ENCODE measurements at regions not wholly inside any gene's neighbourhood (a gene's known extent, or its start where the extent isn't known, plus 50 kb on each side); places are given as distances from the start of the nearest gene placed in this dataset.

- Histone ChIP-seq H3K9me3 (ENCODE audit: control extremely low read depth in 1 of 5, control insufficient read depth in 4 of 5, insufficient read depth in 2 of 5, low read depth in 1 of 5, low read length in 4 of 5) (no peaks in the 10 kb centered on the region), H3K27ac (ENCODE audit: insufficient read depth in 1 of 2, low read depth in 1 of 2, low read length in 2 of 2, poor library complexity in 1 of 2, severe bottlenecking in 2 of 2) (no peak overlapping the region), H3K27me3 (replicated peaks in 2 of 5; ENCODE audit: control insufficient read depth in 4 of 5, insufficient read depth in 5 of 5, low read length in 4 of 5) (no peaks in the 10 kb centered on the region), H3K4me3 (ENCODE audit: control insufficient read depth in 1 of 7, extremely low read depth in 1 of 7, insufficient read depth in 4 of 7, low read depth in 2 of 7, low read length in 6 of 7) (peak overlapping the region in 5 of 7 experiments; percentile 11 to 64 (median 52)), H3K36me3 (ENCODE audit: control insufficient read depth in 4 of 4, insufficient read depth in 4 of 4, low read length in 3 of 4) (no peaks in the 10 kb centered on the region), H3K4me1 (ENCODE audit: control extremely low read depth in 1 of 4, control insufficient read depth in 4 of 4, insufficient read depth in 4 of 4, low read length in 3 of 4) (peaks cover 9 to 21% (median 14%) of the 10 kb centered on the region in 4 experiments)
- CTCF ChIA-PET = interaction anchor here (1.1 to 3.5 kb wide), 4 partner anchors 12 to 24 kb away, joined by 3 to 22 read pairs (median 3); no protein-coding TSS in a partner anchor
- DNase-seq = no peak
- POLR2A ChIA-PET = interaction anchor here (0.7 to 1.2 kb wide), 2 partner anchors 13 to 109 kb away, joined by 4 to 5 read pairs; no protein-coding TSS in a partner anchor
- 30% methylated on average over 2 of the region's 3 CpGs for WGBS (ENCODE audit: insufficient coverage)
These were observed 119.1 kb upstream of the ZFHX3 start for GRCh38 chr16:73166947-73167550.

GRCh38 chr16:73166441-73166851, 118.5 kb upstream of the ZFHX3 start:
- CTCF ChIA-PET = interaction anchor here (0.8 to 3.5 kb wide), 5 partner anchors 11 to 43 kb away, joined by 3 to 22 read pairs (median 4); no protein-coding TSS in a partner anchor
- Histone ChIP-seq H3K9me3 (ENCODE audit: control extremely low read depth in 1 of 5, control insufficient read depth in 4 of 5, insufficient read depth in 2 of 5, low read depth in 1 of 5, low read length in 4 of 5) (no peaks in the 10 kb centered on the region), H3K4me3 (ENCODE audit: control insufficient read depth in 1 of 7, extremely low read depth in 1 of 7, insufficient read depth in 4 of 7, low read depth in 2 of 7, low read length in 6 of 7) (peak overlapping the region in 5 of 7 experiments; percentile 11 to 64 (median 52)), H3K27ac (ENCODE audit: insufficient read depth in 1 of 2, low read depth in 1 of 2, low read length in 2 of 2, poor library complexity in 1 of 2, severe bottlenecking in 2 of 2) (no peak overlapping the region), H3K36me3 (ENCODE audit: control insufficient read depth in 4 of 4, insufficient read depth in 4 of 4, low read length in 3 of 4) (no peaks in the 10 kb centered on the region), H3K27me3 (replicated peaks in 2 of 5; ENCODE audit: control insufficient read depth in 4 of 5, insufficient read depth in 5 of 5, low read length in 4 of 5) (no peaks in the 10 kb centered on the region), H3K4me1 (ENCODE audit: control extremely low read depth in 1 of 4, control insufficient read depth in 4 of 4, insufficient read depth in 4 of 4, low read length in 3 of 4) (peaks cover 9 to 21% (median 14%) of the 10 kb centered on the region in 4 experiments)
- 0% methylated on average over 3 of the region's 5 CpGs for WGBS (ENCODE audit: insufficient coverage)
- peak in 2 of 3 donors; percentile 37 to 62 for DNase-seq
- POLR2A ChIA-PET = interaction anchor here (0.7 to 1.2 kb wide), 2 partner anchors 14 to 109 kb away, joined by 4 to 5 read pairs; no protein-coding TSS in a partner anchor

GRCh38 chr16:73163238-73163815, 115.4 kb upstream of the ZFHX3 start:
- DNase-seq = no peak
- Histone ChIP-seq H3K27me3 (replicated peaks in 2 of 5; ENCODE audit: control insufficient read depth in 4 of 5, insufficient read depth in 5 of 5, low read length in 4 of 5) (no peaks in the 10 kb centered on the region), H3K4me1 (ENCODE audit: control extremely low read depth in 1 of 4, control insufficient read depth in 4 of 4, insufficient read depth in 4 of 4, low read length in 3 of 4) (peaks cover 9 to 21% (median 14%) of the 10 kb centered on the region in 4 experiments), H3K9me3 (ENCODE audit: control extremely low read depth in 1 of 5, control insufficient read depth in 4 of 5, insufficient read depth in 2 of 5, low read depth in 1 of 5, low read length in 4 of 5) (no peaks in the 10 kb centered on the region), H3K27ac (ENCODE audit: insufficient read depth in 1 of 2, low read depth in 1 of 2, low read length in 2 of 2, poor library complexity in 1 of 2, severe bottlenecking in 2 of 2) (no peak overlapping the region), H3K4me3 (ENCODE audit: control insufficient read depth in 1 of 7, extremely low read depth in 1 of 7, insufficient read depth in 4 of 7, low read depth in 2 of 7, low read length in 6 of 7) (no peak overlapping the region), H3K36me3 (ENCODE audit: control insufficient read depth in 4 of 4, insufficient read depth in 4 of 4, low read length in 3 of 4) (no peaks in the 10 kb centered on the region)
- POLR2A ChIA-PET = no interaction called here
- CTCF ChIA-PET = interaction anchor here (1.3 to 1.5 kb wide), 2 partner anchors 14 to 132 kb away, joined by 3 read pairs; no protein-coding TSS in a partner anchor
- 82% methylated on average over 5 of the region's 5 CpGs for WGBS (ENCODE audit: insufficient coverage)

GRCh38 chr16:73161977-73162376, 114.0 kb upstream of the ZFHX3 start:
- no peak overlapping the region for H3K4me3 ChIP-seq (ENCODE audit: control insufficient read depth in 1 of 7, extremely low read depth in 1 of 7, insufficient read depth in 4 of 7, low read depth in 2 of 7, low read length in 6 of 7)
- H3K36me3 ChIP-seq (ENCODE audit: control insufficient read depth in 4 of 4, insufficient read depth in 4 of 4, low read length in 3 of 4) = no peaks in the 10 kb centered on the region
- H3K27ac ChIP-seq (ENCODE audit: insufficient read depth in 1 of 2, low read depth in 1 of 2, low read length in 2 of 2, poor library complexity in 1 of 2, severe bottlenecking in 2 of 2) = no peak overlapping the region
- CTCF ChIA-PET = interaction anchor here (0.9 kb wide), 1 partner anchor 9 kb away, joined by 3 read pairs; no protein-coding TSS in a partner anchor
- no peak for DNase-seq
- H3K27me3 ChIP-seq (replicated peaks in 2 of 5; ENCODE audit: control insufficient read depth in 4 of 5, insufficient read depth in 5 of 5, low read length in 4 of 5) = no peaks in the 10 kb centered on the region
- 97% methylated on average over 3 of the region's 4 CpGs for WGBS (ENCODE audit: insufficient coverage)
- H3K4me1 ChIP-seq (ENCODE audit: control extremely low read depth in 1 of 4, control insufficient read depth in 4 of 4, insufficient read depth in 4 of 4, low read length in 3 of 4) = peaks cover 9 to 24% (median 19%) of the 10 kb centered on the region in 4 experiments
- H3K9me3 ChIP-seq (ENCODE audit: control extremely low read depth in 1 of 5, control insufficient read depth in 4 of 5, insufficient read depth in 2 of 5, low read depth in 1 of 5, low read length in 4 of 5) = no peaks in the 10 kb centered on the region
- POLR2A ChIA-PET = no interaction called here

GRCh38 chr16:73159296-73159695, 111.4 kb upstream of the ZFHX3 start:
- WGBS (ENCODE audit: insufficient coverage) = 87% methylated on average over 3 of the region's 5 CpGs
- DNase-seq = no peak
- Histone ChIP-seq H3K36me3 (ENCODE audit: control insufficient read depth in 4 of 4, insufficient read depth in 4 of 4, low read length in 3 of 4) (no peaks in the 10 kb centered on the region), H3K4me3 (ENCODE audit: control insufficient read depth in 1 of 7, extremely low read depth in 1 of 7, insufficient read depth in 4 of 7, low read depth in 2 of 7, low read length in 6 of 7) (no peak overlapping the region), H3K4me1 (ENCODE audit: control extremely low read depth in 1 of 4, control insufficient read depth in 4 of 4, insufficient read depth in 4 of 4, low read length in 3 of 4) (peaks cover 0 to 36% (median 15%) of the 10 kb centered on the region in 4 experiments), H3K27ac (ENCODE audit: insufficient read depth in 1 of 2, low read depth in 1 of 2, low read length in 2 of 2, poor library complexity in 1 of 2, severe bottlenecking in 2 of 2) (no peak overlapping the region), H3K27me3 (replicated peaks in 2 of 5; ENCODE audit: control insufficient read depth in 4 of 5, insufficient read depth in 5 of 5, low read length in 4 of 5) (no peaks in the 10 kb centered on the region), H3K9me3 (ENCODE audit: control extremely low read depth in 1 of 5, control insufficient read depth in 4 of 5, insufficient read depth in 2 of 5, low read depth in 1 of 5, low read length in 4 of 5) (no peaks in the 10 kb centered on the region)
- POLR2A ChIA-PET = no interaction called here
- CTCF ChIA-PET = interaction anchor here (1.0 to 1.1 kb wide), 2 partner anchors 9 to 41 kb away, joined by 3 read pairs; no protein-coding TSS in a partner anchor

GRCh38 chr16:73157861-73158260, 109.9 kb upstream of the ZFHX3 start:
- whole genome bisulfite sequencing (ENCODE audit: insufficient coverage) = 93% methylated on average over 3 of the region's 3 CpGs
- Histone ChIP-seq H3K9me3 (ENCODE audit: control extremely low read depth in 1 of 5, control insufficient read depth in 4 of 5, insufficient read depth in 2 of 5, low read depth in 1 of 5, low read length in 4 of 5) (no peaks in the 10 kb centered on the region), H3K4me3 (ENCODE audit: control insufficient read depth in 1 of 7, extremely low read depth in 1 of 7, insufficient read depth in 4 of 7, low read depth in 2 of 7, low read length in 6 of 7) (no peak overlapping the region), H3K4me1 (ENCODE audit: control extremely low read depth in 1 of 4, control insufficient read depth in 4 of 4, insufficient read depth in 4 of 4, low read length in 3 of 4) (peaks cover 7 to 43% (median 26%) of the 10 kb centered on the region in 4 experiments), H3K36me3 (ENCODE audit: control insufficient read depth in 4 of 4, insufficient read depth in 4 of 4, low read length in 3 of 4) (no peaks in the 10 kb centered on the region), H3K27me3 (replicated peaks in 2 of 5; ENCODE audit: control insufficient read depth in 4 of 5, insufficient read depth in 5 of 5, low read length in 4 of 5) (no peaks in the 10 kb centered on the region), H3K27ac (ENCODE audit: insufficient read depth in 1 of 2, low read depth in 1 of 2, low read length in 2 of 2, poor library complexity in 1 of 2, severe bottlenecking in 2 of 2) (no peak overlapping the region)
- POLR2A ChIA-PET = no interaction called here
- DNase-seq = no peak
- CTCF ChIA-PET = no interaction called here

Data from common myeloid progenitor, CD34-positive (primary cell).